Left renal cortex interstitium (tissue), 4 donors: ENCODE measurements at regions not wholly inside any gene's neighbourhood (a gene's known extent, or its start where the extent isn't known, plus 50 kb on each side); places are given as distances from the start of the nearest gene placed in this dataset.
"Not testable (repeated sequence)": the region's sequence is repeated elsewhere in the genome, so short reads cannot be mapped to it uniquely, and the experiment has no call there.

Source experiments
- DNase-seq, 4 donors: peaks; one replicate each; pipeline ENCODE4 v3.0.0-alpha.2; 2013; ENCODE audit warnings: low read depth in 4 of 4, low spot score in 2 of 4, missing footprints in 1 of 4

DNA sequence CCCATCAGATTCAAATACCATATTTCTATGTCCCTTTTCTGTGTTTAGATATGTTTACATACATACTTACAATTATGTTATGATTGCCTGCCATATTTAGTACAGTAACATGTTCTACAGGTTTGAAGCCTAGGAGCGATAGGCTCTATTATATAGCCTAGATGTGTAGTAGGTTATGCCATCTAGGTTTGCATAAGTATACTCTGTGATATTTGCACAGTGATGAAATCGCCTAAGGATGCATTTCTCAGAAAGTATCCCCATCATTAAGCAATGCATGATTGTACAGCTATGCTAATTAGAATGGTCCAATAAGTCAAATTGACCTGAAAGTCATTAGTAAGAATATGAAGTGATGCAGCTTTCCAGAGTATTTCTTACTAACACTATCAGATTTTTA lies 1171.7 kb upstream of the LRRTM3 start:
- DNase-seq: no peak

DNA sequence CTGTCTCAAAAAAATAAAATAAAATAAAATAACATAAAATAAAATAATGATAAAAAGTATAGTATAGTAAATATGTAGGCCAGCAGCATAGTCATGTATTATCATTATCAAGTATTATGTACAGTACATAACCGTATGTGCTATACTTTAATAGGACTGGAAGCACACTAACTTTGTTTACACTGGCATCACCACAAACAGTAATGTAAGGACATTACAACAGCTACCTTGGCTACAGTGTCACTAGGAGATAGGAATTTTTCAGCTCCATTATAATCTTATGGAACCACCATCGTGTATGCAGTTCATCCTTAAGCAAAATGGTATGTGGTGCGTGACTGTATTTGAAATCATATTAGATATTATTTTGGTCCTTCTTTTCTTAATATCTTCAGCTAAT lies 1163.5 kb upstream of the LRRTM3 start:
- DNase-seq: no peak

DNA sequence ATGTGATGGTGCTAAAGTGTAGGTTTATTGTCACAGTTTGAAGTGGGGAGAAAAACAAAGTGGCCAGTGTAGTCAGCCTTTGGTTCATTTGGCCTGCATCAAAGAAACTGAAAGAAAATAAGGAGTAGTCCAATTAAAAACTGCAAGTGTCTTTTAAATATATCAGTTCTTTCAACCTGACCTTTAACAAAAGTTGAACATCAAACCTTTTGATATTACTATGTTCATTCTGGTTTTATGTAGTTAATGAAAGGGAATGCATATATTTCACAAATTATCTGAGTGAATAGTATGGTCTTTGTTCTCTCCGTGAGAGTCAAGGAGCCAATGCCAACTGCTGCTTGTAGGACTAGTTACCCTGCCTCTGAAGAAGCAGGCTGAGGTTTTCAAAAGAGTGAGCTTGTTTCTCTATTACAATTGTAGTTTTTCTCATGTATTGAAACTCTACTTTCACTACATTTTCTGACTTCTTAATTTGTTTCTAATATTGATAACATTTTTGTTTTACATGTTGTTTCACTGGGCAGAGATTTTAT lies 1160.8 kb upstream of the LRRTM3 start:
- DNase-seq: no peak

DNA sequence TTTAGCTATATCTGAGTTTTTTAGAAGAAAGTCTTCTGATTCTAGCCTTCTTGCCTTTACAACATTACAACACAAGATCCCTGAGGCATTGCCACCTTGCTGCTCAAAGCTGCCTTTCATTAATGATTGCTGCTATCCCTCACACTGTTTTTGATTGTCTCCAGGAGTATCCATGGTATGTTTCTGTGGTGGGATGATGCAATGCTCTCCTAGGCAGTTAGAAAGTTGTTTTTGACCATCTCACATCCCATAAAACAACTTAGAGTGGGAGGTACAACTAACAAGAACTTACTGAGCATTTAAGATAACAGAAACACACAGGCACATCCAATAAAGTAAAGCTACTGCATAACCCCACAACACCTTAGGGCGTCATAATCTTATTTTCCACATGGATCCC lies 1156.0 kb upstream of the LRRTM3 start:
- no peak for DNase-seq

DNA sequence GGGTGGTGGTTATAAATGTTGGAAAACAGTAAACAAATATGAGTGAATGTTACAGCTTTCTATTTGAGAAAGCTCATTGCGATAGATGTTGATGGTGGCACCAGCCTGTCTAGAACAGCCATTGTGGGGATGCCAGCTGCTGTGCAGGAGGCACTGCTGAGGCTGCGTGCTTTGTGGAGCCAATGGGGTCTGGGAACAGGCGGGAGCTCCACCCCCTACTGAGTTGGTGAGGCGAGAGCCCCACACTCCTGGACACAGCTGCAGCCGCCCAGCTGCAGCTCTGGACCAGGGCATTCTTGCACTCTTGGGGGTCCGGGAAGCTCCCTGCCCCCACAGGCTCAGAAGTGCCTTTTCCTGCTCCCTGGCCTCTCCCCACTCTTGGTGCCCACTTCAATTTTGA lies 1147.1 kb upstream of the LRRTM3 start:
- no peak for DNase-seq

- DNase-seq: no peak
These were observed 1145.9 kb upstream of the LRRTM3 start for GRCh38 chr10:65779985-65780384.

DNA sequence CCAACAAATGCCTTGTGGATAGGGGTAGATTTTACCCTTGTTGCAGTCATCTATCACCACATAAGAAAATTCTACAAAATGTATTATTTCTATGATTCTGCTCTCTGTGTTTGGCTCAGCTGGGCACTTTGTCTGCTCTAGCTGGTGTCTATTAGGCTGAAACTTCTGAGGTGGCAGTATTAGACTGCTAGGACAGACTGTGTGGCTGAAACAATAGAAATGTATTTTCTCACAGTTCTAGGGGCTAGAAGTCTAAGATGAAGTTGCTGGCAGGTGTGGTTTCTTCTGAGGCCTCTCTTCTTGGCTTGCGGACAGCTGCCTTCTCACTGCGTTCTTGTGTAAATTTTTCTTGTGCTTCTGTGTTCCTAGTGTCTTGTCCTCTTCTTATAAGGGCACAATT lies 1139.6 kb upstream of the LRRTM3 start:
- DNase-seq: no peak

- no peak for DNase-seq
These were observed 1138.3 kb upstream of the LRRTM3 start for GRCh38 chr10:65787571-65787970.

GRCh38 chr10:65788271-65788670 lies 1137.6 kb upstream of the LRRTM3 start:
- no peak for DNase-seq

- no peak for DNase-seq
These were observed 1133.9 kb upstream of the LRRTM3 start for GRCh38 chr10:65791979-65792378.

GRCh38 chr10:65793738-65794425 lies 1132.0 kb upstream of the LRRTM3 start:
- DNase-seq: no peak

- not testable (repeated sequence) for DNase-seq
These were observed 1131.0 kb upstream of the LRRTM3 start for GRCh38 chr10:65794861-65795260.

DNA sequence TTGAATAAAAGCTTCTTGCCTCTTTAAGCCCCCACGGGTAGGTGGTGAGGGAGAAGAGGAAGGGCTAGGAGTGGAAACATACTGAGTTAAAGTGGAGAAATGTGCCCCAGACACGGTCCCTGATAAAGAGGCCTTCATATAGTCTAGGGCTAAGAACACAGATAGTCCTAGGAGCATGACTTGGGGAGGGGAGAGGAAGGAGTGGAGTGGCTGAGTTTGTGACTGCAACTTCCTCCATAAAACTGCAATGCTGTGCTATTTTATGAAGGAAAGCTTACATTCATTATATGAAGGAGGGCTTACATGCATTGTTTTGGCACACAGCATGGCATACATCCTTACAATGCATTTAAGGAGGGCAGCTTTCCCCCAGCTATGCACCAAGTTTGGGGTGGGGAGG lies 1129.4 kb upstream of the LRRTM3 start:
- DNase-seq: no peak

GRCh38 chr10:65798133-65798532 lies 1127.7 kb upstream of the LRRTM3 start:
- DNase-seq: no peak

GRCh38 chr10:65802391-65802790 lies 1123.4 kb upstream of the LRRTM3 start:
- DNase-seq: no peak

- peak in 1 of 4 donors; percentile 11 for DNase-seq
These were observed 1120.3 kb upstream of the LRRTM3 start for GRCh38 chr10:65805511-65805910.

DNA sequence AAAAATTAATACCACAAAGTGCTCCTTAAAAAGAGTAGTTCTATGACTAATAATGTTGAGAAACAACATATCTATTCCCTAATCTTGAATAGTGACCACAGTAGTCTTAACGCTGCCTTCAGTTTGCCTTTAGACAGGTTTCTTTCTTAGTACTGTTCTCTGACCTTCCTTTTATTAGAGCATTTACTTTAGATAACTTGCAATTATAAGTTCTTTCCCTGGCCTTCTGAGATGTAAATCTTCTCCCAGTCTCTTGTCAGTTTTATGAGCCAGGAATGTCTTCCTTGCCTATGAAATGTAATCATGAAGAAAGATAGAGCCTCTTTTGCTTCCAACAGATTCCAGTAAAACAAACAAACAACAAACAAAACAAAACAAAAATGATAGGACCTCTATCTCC lies 1119.8 kb upstream of the LRRTM3 start:
- DNase-seq: peak in 3 of 4 donors; percentile 7 to 18 (median 12)

DNA sequence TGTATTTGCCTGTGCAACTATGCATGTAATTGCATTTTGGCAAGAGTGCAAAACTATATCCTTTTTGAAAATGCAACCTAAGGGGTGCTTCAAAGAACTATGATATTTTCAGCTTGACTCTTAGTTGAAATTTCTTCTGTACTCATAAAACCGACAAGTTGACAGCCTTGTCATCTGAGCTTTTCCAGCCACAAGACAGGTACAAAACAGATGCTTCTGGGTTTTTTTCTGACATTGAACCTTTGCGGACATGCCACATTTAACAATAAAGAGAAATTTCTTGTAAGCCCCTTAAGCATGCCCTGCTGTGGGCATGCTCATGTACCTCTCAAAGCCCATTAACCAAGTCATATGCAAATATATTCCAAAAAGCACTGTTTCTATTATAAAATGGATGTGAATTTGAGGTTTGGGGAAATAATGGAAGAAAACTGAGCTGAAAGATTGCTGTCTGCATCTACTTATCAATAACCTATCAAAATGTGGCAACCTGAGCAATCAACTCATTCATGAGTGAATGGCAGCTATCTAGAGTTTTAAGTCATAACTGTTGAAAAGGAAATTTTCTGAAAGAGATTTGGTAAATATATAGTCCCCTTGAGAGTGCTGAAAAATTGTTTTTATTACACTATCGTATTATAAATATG lies 1117.0 kb upstream of the LRRTM3 start:
- DNase-seq: no peak

GRCh38 chr10:65811931-65812525 lies 1113.8 kb upstream of the LRRTM3 start:
- DNase-seq: no peak

- no peak for DNase-seq
These were observed 1109.3 kb upstream of the LRRTM3 start for GRCh38 chr10:65816536-65816935.

DNA sequence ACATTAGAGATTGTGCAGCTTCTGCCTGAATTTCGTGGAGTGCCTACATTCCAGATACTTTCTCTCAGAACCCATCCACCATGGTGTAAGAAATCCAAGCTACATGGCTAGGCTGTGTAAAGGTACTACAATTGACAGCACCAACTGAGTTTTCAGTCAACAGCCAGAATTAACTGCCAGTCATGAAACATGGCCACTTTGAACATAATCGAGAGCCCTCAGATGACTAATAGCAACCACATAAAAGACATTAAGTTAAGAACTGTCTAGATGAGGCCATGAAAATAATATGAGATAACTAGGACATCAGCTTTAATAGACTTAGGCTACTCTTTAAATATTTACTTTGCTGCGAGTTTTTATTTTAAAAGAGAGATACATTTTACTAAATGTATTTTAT lies 1106.8 kb upstream of the LRRTM3 start:
- DNase-seq: no peak

- DNase-seq: no peak
These were observed 1098.5 kb upstream of the LRRTM3 start for GRCh38 chr10:65827359-65827758.
